Loucy (cell line): ENCODE measurements at regions not wholly inside any gene's neighbourhood (a gene's known extent, or its start where the extent isn't known, plus 50 kb on each side); places are given as distances from the start of the nearest gene placed in this dataset.

Experiments used
- H2AFZ ChIP-seq: fragments of 200-600 bp; sonication (generic); 2 replicates; pipeline ENCODE4 v1.6.0; 2016; ENCODE audit warnings: antibody characterized with exemption, mild to moderate bottlenecking, low read length, moderate library complexity
- H3F3A ChIP-seq: fragments of 200-600 bp; 2 replicates; pipeline ENCODE4 v1.6.0; 2016; ENCODE audit warnings: antibody characterized with exemption, low read depth, mild to moderate bottlenecking
- H3K27me3 ChIP-seq: fragments of 200-600 bp; sonication (generic); 2 replicates; pipeline ENCODE4 v1.6.1; 2014; ENCODE audit warnings: low read length, mild to moderate bottlenecking; ENCODE audit not compliant: insufficient read depth, poor library complexity, severe bottlenecking
- H3K36me3 ChIP-seq: fragments of 200-600 bp; sonication (generic); 2 replicates; pipeline ENCODE4 v1.6.1; 2016; ENCODE audit warnings: low read length; ENCODE audit not compliant: insufficient read depth
- H3K4me1 ChIP-seq: fragments of 200-600 bp; sonication (generic); 2 replicates; pipeline ENCODE4 v1.5.1; 2014; ENCODE audit warnings: low read length, mild to moderate bottlenecking; ENCODE audit not compliant: insufficient read depth, poor library complexity, severe bottlenecking
- H3K4me2 ChIP-seq: fragments of 200-600 bp; sonication (generic); 2 replicates; pipeline ENCODE4 v1.6.0; 2014; ENCODE audit warnings: antibody characterized with exemption, low read length, low read depth, mild to moderate bottlenecking; ENCODE audit not compliant: poor library complexity, severe bottlenecking
- H3K4me3 ChIP-seq: fragments of 200-600 bp; sonication (generic); 2 replicates; pipeline ENCODE4 v1.5.1; 2014; ENCODE audit warnings: low read length, mild to moderate bottlenecking, mixed read lengths; ENCODE audit not compliant: poor library complexity, severe bottlenecking
- H3K79me2 ChIP-seq: fragments of 200-600 bp; sonication (generic); 2 replicates; pipeline ENCODE4 v1.6.1; 2014; ENCODE audit warnings: low read length; ENCODE audit not compliant: insufficient read depth
- H3K9ac ChIP-seq: fragments of 200-600 bp; sonication (generic); 2 replicates; pipeline ENCODE4 v1.6.0; 2014; ENCODE audit warnings: mild to moderate bottlenecking, low read depth, low read length, moderate library complexity; ENCODE audit not compliant: poor library complexity, severe bottlenecking
- H3K9me2 ChIP-seq: fragments of 200-600 bp; sonication (generic); replicated peaks from 2 replicates; pipeline ENCODE4 v1.6.1; 2016; ENCODE audit warnings: low read depth, low read length, mixed read lengths
- H3K9me3 ChIP-seq: fragments of 200-600 bp; sonication (generic); 2 replicates; pipeline ENCODE4 v1.6.1; 2014; ENCODE audit warnings: mild to moderate bottlenecking, antibody characterized with exemption, low read length, low read depth; ENCODE audit not compliant: insufficient read depth
- H4K20me1 ChIP-seq: fragments of 200-600 bp; sonication (generic); 2 replicates; pipeline ENCODE4 v1.6.0; 2014; ENCODE audit warnings: antibody characterized with exemption, low read length, mild to moderate bottlenecking; ENCODE audit not compliant: insufficient read depth, poor library complexity, severe bottlenecking
- CTCF ChIP-seq: fragments of 200-600 bp; sonication (generic); conservative IDR thresholded peaks from 2 replicates; pipeline ENCODE4 v1.5.1; 2014; ENCODE audit warnings: mild to moderate bottlenecking, antibody characterized with exemption, low read length
- EZH2phosphoT487 ChIP-seq: fragments of 200-600 bp; IDR thresholded peaks from 2 replicates; pipeline ENCODE4 v1.6.1; 2018; ENCODE audit warnings: antibody characterized with exemption, mild to moderate bottlenecking, moderate library complexity, borderline replicate concordance

GRCh38 chr6:168819546-168819945 is 378.6 kb downstream of the SMOC2 start:
- Histone ChIP-seq H3K9me2 (no peaks in the 10 kb centered on the region), H2AFZ (no peak overlapping the region), H4K20me1 (no peaks in the 10 kb centered on the region), H3K9ac (no peak overlapping the region), H3K27me3 (no peaks in the 10 kb centered on the region), H3K4me1 (no peaks in the 10 kb centered on the region), H3K4me2 (no peak overlapping the region), H3K36me3 (no peaks in the 10 kb centered on the region), H3F3A (no peaks in the 10 kb centered on the region), H3K4me3 (no peak overlapping the region), H3K79me2 (no peaks in the 10 kb centered on the region), H3K9me3 (peaks cover 17% of the 10 kb centered on the region; the same call in 1 of the 2 replicates)
- TF ChIP-seq CTCF: no peak

GRCh38 chr6:168817558-168818159 is 376.7 kb downstream of the SMOC2 start:
- H3K4me2 ChIP-seq: no peak overlapping the region
- peaks cover 17% of the 10 kb centered on the region; the same call in 1 of the 2 replicates for H3K9me3 ChIP-seq
- H3K4me1 ChIP-seq: no peaks in the 10 kb centered on the region
- H4K20me1 ChIP-seq: no peaks in the 10 kb centered on the region
- no peaks in the 10 kb centered on the region for H3K36me3 ChIP-seq
- H3K9me2 ChIP-seq: 0 out of 2 replicates have a peak, but pooled peaks cover 3% of the 10 kb centered on the region
- no peak overlapping the region for H3K9ac ChIP-seq
- H2AFZ ChIP-seq: no peak overlapping the region
- TF ChIP-seq CTCF (no peak), EZH2phosphoT487 (no peak)
- H3F3A ChIP-seq: no peaks in the 10 kb centered on the region
- no peak overlapping the region for H3K4me3 ChIP-seq
- no peaks in the 10 kb centered on the region for H3K79me2 ChIP-seq
- H3K27me3 ChIP-seq: no peaks in the 10 kb centered on the region

GRCh38 chr6:168815229-168815628 is 374.2 kb downstream of the SMOC2 start:
- Histone ChIP-seq H3K4me2 (no peak overlapping the region), H3K9me2 (0 out of 2 replicates have a peak, but pooled peaks cover 3% of the 10 kb centered on the region), H3F3A (no peaks in the 10 kb centered on the region), H3K79me2 (no peaks in the 10 kb centered on the region), H3K9ac (no peak overlapping the region), H4K20me1 (no peaks in the 10 kb centered on the region), H3K4me1 (no peaks in the 10 kb centered on the region), H2AFZ (no peak overlapping the region), H3K4me3 (no peak overlapping the region), H3K36me3 (no peaks in the 10 kb centered on the region), H3K27me3 (no peaks in the 10 kb centered on the region), H3K9me3 (0 out of 2 replicates have a peak, but pooled peaks cover 17% of the 10 kb centered on the region)
- TF ChIP-seq CTCF (peak; percentile 34; the same call in 1 of the 2 replicates), EZH2phosphoT487 (no peak)
